Astrocyte of the cerebellum (primary cell): ENCODE measurements at regions not wholly inside any gene's neighbourhood (a gene's known extent, or its start where the extent isn't known, plus 50 kb on each side); places are given as distances from the start of the nearest gene placed in this dataset.

Source experiments
- DNase-seq: peaks from one replicate; pipeline ENCODE4 v3.0.0-alpha.2; 2011; ENCODE audit warnings: low read depth
- H3K4me3 ChIP-seq: 2 replicates; pipeline ENCODE4 v1.5.1; 2011; ENCODE audit warnings: mild to moderate bottlenecking, low read depth, low read length, moderate library complexity
- CTCF ChIP-seq: IDR thresholded peaks from 2 replicates; pipeline ENCODE4 v1.5.1; 2012; ENCODE audit warnings: low read length, low read depth, moderate library complexity, mild to moderate bottlenecking; ENCODE audit errors: missing control alignments
- in situ Hi-C: cut with HindIII; loops from 2 replicates; pipeline ENCODE4 v1.10.0; 2017; ENCODE audit warnings: low sequenced_read_pairs

GRCh38 chr9:75464726-75465125, 376.4 kb downstream of the OSTF1 start:
- DNase-seq: no peak
- in situ Hi-C loops: loop anchor here (5.0 kb wide), 1 partner anchor 82 kb away; no protein-coding TSS in a partner anchor
- TF ChIP-seq CTCF: no peak
- no peak overlapping the region for H3K4me3 ChIP-seq

GRCh38 chr9:75467142-75467541, 378.8 kb downstream of the OSTF1 start:
- DNase-seq: no peak
- in situ Hi-C loops: no loop called here
- no peak overlapping the region for H3K4me3 ChIP-seq
- no peak for TF ChIP-seq CTCF

GRCh38 chr9:75471549-75472114, 383.3 kb downstream of the OSTF1 start:
- in situ Hi-C loops: no loop called here
- no peak for DNase-seq
- no peak for TF ChIP-seq CTCF
- no peak overlapping the region for H3K4me3 ChIP-seq

GRCh38 chr9:75482566-75482965, 394.3 kb downstream of the OSTF1 start:
- in situ Hi-C loops: no loop called here
- no peak for DNase-seq
- TF ChIP-seq CTCF: no peak
- H3K4me3 ChIP-seq: no peak overlapping the region

GRCh38 chr9:75483636-75484035, 395.3 kb downstream of the OSTF1 start:
- no peak for TF ChIP-seq CTCF
- in situ Hi-C loops: no loop called here
- DNase-seq: peak; percentile 19
- H3K4me3 ChIP-seq: no peak overlapping the region

- H3K4me3 ChIP-seq: no peak overlapping the region
- in situ Hi-C loops: no loop called here
- no peak for TF ChIP-seq CTCF
- DNase-seq: no peak
These were observed 399.8 kb downstream of the OSTF1 start for GRCh38 chr9:75487856-75488718.
